ENCODE measurements at regions not wholly inside any gene's neighbourhood (a gene's known extent, or its start where the extent isn't known, plus 50 kb on each side); places are given as distances from the start of the nearest gene placed in this dataset.

- POLR2A ChIA-PET, result no interaction called here
- H3K36me3 ChIP-seq (replicated peaks in 1 of 2; ENCODE audit: control insufficient read depth in 1 of 2, insufficient read depth in 2 of 2, low read length in 1 of 2), result no peaks in the 10 kb centered on the region
- H3F3A ChIP-seq (replicated peaks; ENCODE audit: insufficient read depth), result no peaks in the 10 kb centered on the region
- TF ChIP-seq POLR2AphosphoS5 (IDR thresholded peaks at IDR 0.05; ENCODE audit: low read depth, low read length) (no peak), EZH2phosphoT487 (IDR thresholded peaks at IDR 0.05; ENCODE audit: borderline replicate concordance, low read depth) (no peak), SIN3A (IDR thresholded peaks at IDR 0.05; ENCODE audit: borderline replicate concordance, low read depth, low read length) (no peak), USF1 (IDR thresholded peaks at IDR 0.05; ENCODE audit: borderline replicate concordance, low read depth) (no peak), PBX3 (IDR thresholded peaks at IDR 0.05) (no peak), IRF3 (IDR thresholded peaks at IDR 0.05; ENCODE audit: low read depth, low read length) (no peak), RCOR1 (IDR thresholded peaks at IDR 0.05; ENCODE audit: low read length) (no peak), CTCF (IDR thresholded peaks at IDR 0.05) (no peak), ZBTB33 (IDR thresholded peaks at IDR 0.05; ENCODE audit: borderline replicate concordance, low read depth) (no peak), TCF12 (IDR thresholded peaks at IDR 0.05) (no peak), EP300 (IDR thresholded peaks at IDR 0.05; ENCODE audit: borderline replicate concordance in 1 of 2, low read depth in 1 of 2, low read length in 1 of 2) (no peak), GATA2 (CRISPR knock-in tag; IDR thresholded peaks at IDR 0.05) (no peak), TEAD4 (IDR thresholded peaks at IDR 0.05; ENCODE audit: borderline replicate concordance, insufficient read depth) (no peak), FOXM1 (IDR thresholded peaks at IDR 0.05; ENCODE audit: low read depth) (no peak), MXI1 (IDR thresholded peaks at IDR 0.05; ENCODE audit: low read depth, low read length) (no peak), RAD21 (IDR thresholded peaks at IDR 0.05; ENCODE audit: low read length) (no peak), USF2 (IDR thresholded peaks at IDR 0.05; ENCODE audit: borderline replicate concordance, low read depth, low read length) (no peak), FOSL2 (IDR thresholded peaks at IDR 0.05; ENCODE audit: borderline replicate concordance, low read depth) (no peak), FOXJ3 (CRISPR knock-in tag; IDR thresholded peaks at IDR 0.05) (no peak), SMC3 (IDR thresholded peaks at IDR 0.05; ENCODE audit: low read depth, low read length) (no peak)
- no peak for DNase-seq
- H3K9me2 ChIP-seq, result no peaks in the 10 kb centered on the region
- WGBS (ENCODE audit: low lambda C conversion rate), result 48% methylated on average over 18 of the region's 18 CpGs
- no peak overlapping the region for H2AFZ ChIP-seq (ENCODE audit: low read depth)
- H3K4me3 ChIP-seq (ENCODE audit: low read depth in 2 of 2, low read length in 1 of 2), result no peak overlapping the region
- H3K79me2 ChIP-seq (ENCODE audit: insufficient read depth), result no peaks in the 10 kb centered on the region
- no peaks in the 10 kb centered on the region for H3K4me1 ChIP-seq (ENCODE audit: control insufficient read depth in 1 of 2, insufficient read depth in 2 of 2, low read depth in 1 of 2, low read length in 1 of 2)
- CTCF ChIA-PET, result interaction anchor here (0.9 kb wide), 1 partner anchor 9 kb away, joined by 3 read pairs; no protein-coding TSS in a partner anchor
- no peak overlapping the region for H3K27ac ChIP-seq (ENCODE audit: low read depth in 2 of 2, low read length in 1 of 2)
- H3K4me2 ChIP-seq, result no peak overlapping the region
- no peaks in the 10 kb centered on the region for H4K20me1 ChIP-seq (ENCODE audit: insufficient read depth)
- no peak overlapping the region for H3K9ac ChIP-seq
- no peaks in the 10 kb centered on the region for H3K9me3 ChIP-seq
- H3K27me3 ChIP-seq (ENCODE audit: insufficient read depth), result no peaks in the 10 kb centered on the region
Observed at GRCh38 chr10:128624656-128625530, 498.7 kb upstream of the MKI67 start.
